OCI-LY7 (cell line): ENCODE measurements at regions not wholly inside any gene's neighbourhood (a gene's known extent, or its start where the extent isn't known, plus 50 kb on each side); places are given as distances from the start of the nearest gene placed in this dataset.

ENCODE experiments used
- BruUV-seq: library from RNA; stranded (reverse); fragments of 400-500 nt; replicated peaks from 2 replicates; lab custom pipeline; 2021; lab: Mats Ljungman, UMichigan
- CTCF ChIA-PET: fragments of 300-600 bp; sonication (Branson Sonifier 250); formaldehyde crosslinking; loops from one replicate; lab custom pipeline; 2022; ENCODE audit warnings: antibody characterized with exemption; ENCODE audit not compliant: unreplicated experiment; lab: Charles Lee
- POLR2A ChIA-PET: fragments of 300-600 bp; sonication (Branson Sonifier 250); formaldehyde crosslinking; loops from one replicate; lab custom pipeline; 2022; ENCODE audit warnings: antibody characterized with exemption; lab: Charles Lee
- DNase-seq: peaks from one replicate; pipeline ENCODE4 v3.0.0-alpha.2; 2015; ENCODE audit warnings: low spot score
- H2AFZ ChIP-seq: fragments of 200-600 bp; sonication (generic), shearing (Covaris generic); 2 replicates; pipeline ENCODE4 v1.6.1; 2014; ENCODE audit warnings: mild to moderate bottlenecking, antibody characterized with exemption, low read length, moderate library complexity
- H3K27ac ChIP-seq: fragments of 200-600 bp; sonication (generic); 2 replicates; pipeline ENCODE4 v1.5.1; 2014; ENCODE audit warnings: mixed run types, low read depth, mild to moderate bottlenecking, moderate library complexity, low read length, inconsistent platforms; ENCODE audit not compliant: poor library complexity, severe bottlenecking
- H3K36me3 ChIP-seq: fragments of 200-600 bp; sonication (generic); 2 replicates; pipeline ENCODE4 v1.6.1; 2014; ENCODE audit warnings: mild to moderate bottlenecking, antibody characterized with exemption, low read length, moderate library complexity, mixed read lengths; ENCODE audit not compliant: insufficient read depth
- H3K4me1 ChIP-seq: fragments of 200-600 bp; sonication (generic); 2 replicates; pipeline ENCODE4 v1.5.1; 2014; ENCODE audit warnings: mild to moderate bottlenecking, low read length; ENCODE audit not compliant: insufficient read depth, poor library complexity, severe bottlenecking
- H3K4me2 ChIP-seq: fragments of 200-600 bp; sonication (generic); 2 replicates; pipeline ENCODE4 v1.6.1; 2014; ENCODE audit warnings: mild to moderate bottlenecking, low read length
- H3K4me3 ChIP-seq: fragments of 200-600 bp; sonication (generic); 2 replicates; pipeline ENCODE4 v1.5.1; 2014; ENCODE audit warnings: mild to moderate bottlenecking, low read depth, low read length; ENCODE audit not compliant: poor library complexity, severe bottlenecking
- H3K79me2 ChIP-seq: fragments of 200-600 bp; sonication (generic); 2 replicates; pipeline ENCODE4 v1.6.1; 2016; ENCODE audit warnings: low read depth, mild to moderate bottlenecking, low read length, moderate library complexity, mixed read lengths; ENCODE audit not compliant: insufficient read depth
- H3K9me2 ChIP-seq: fragments of 200-600 bp; sonication (generic); 2 replicates; pipeline ENCODE4 v1.6.1; 2016; ENCODE audit warnings: mild to moderate bottlenecking, low read length, mixed read lengths; ENCODE audit not compliant: insufficient read depth
- H3K9me3 ChIP-seq: fragments of 200-600 bp; sonication (generic); 2 replicates; pipeline ENCODE4 v1.6.1; 2014; ENCODE audit warnings: mild to moderate bottlenecking, mixed run types, low read length, mixed read lengths
- H4K20me1 ChIP-seq: fragments of 200-600 bp; sonication (generic); 2 replicates; pipeline ENCODE4 v1.6.1; 2014; ENCODE audit warnings: mild to moderate bottlenecking, antibody characterized with exemption, low read length, moderate library complexity, mixed read lengths; ENCODE audit not compliant: insufficient read depth
- CTCF ChIP-seq: fragments of 200-600 bp; sonication (generic); conservative IDR thresholded peaks from 2 replicates; pipeline ENCODE4 v1.5.1; 2014; ENCODE audit warnings: mild to moderate bottlenecking, antibody characterized with exemption, low read length, moderate library complexity, mixed read lengths
- EZH2phosphoT487 ChIP-seq: fragments of 200-600 bp; sonication (generic); IDR thresholded peaks from 2 replicates; pipeline ENCODE4 v1.6.1; 2018; ENCODE audit warnings: low read depth, borderline replicate concordance, mild to moderate bottlenecking, mixed run types, antibody characterized with exemption, low read length, moderate library complexity, mixed read lengths
- intact Hi-C: fragments of 100-400 bp; cut with micrococcal nuclease; formaldehyde crosslinking; loops from one replicate; pipeline ENCODE4 v1.10.0; 2022; ENCODE audit not compliant: unreplicated experiment

GRCh38 chr11:16609769-16610168 lies 128.7 kb upstream of the C11orf58 start:
- POLR2A ChIA-PET: no interaction called here
- CTCF ChIA-PET: no interaction called here
- TF ChIP-seq EZH2phosphoT487 (no peak), CTCF (no peak)

GRCh38 chr11:16607675-16608644 lies 130.5 kb upstream of the C11orf58 start:
- DNase-seq: no peak
- H2AFZ ChIP-seq: no peak overlapping the region
- no peaks in the 10 kb centered on the region for H3K79me2 ChIP-seq
- TF ChIP-seq EZH2phosphoT487 (no peak), CTCF (no peak)
- BruUV-seq: no TSS peak
- H3K9me3 ChIP-seq: no peaks in the 10 kb centered on the region
- H3K4me1 ChIP-seq: no peaks in the 10 kb centered on the region
- H4K20me1 ChIP-seq: no peaks in the 10 kb centered on the region
- no peaks in the 10 kb centered on the region for H3K36me3 ChIP-seq
- H3K9me2 ChIP-seq: no peaks in the 10 kb centered on the region
- ChIA-PET POLR2A (no interaction called here), CTCF (no interaction called here)
- H3K4me2 ChIP-seq: no peak overlapping the region
- intact Hi-C loops: loop anchor here (5.0 to 10.0 kb wide), 2 partner anchors 416 to 783 kb away; no protein-coding TSS in a partner anchor
- no peak overlapping the region for H3K4me3 ChIP-seq
- no peak overlapping the region for H3K27ac ChIP-seq

More at GRCh38 chr11:16609769-16610168, 128.7 kb upstream of the C11orf58 start:
- Histone ChIP-seq H3K4me2 (no peak overlapping the region), H3K36me3 (no peaks in the 10 kb centered on the region), H4K20me1 (no peaks in the 10 kb centered on the region), H3K9me3 (no peaks in the 10 kb centered on the region), H3K79me2 (no peaks in the 10 kb centered on the region), H2AFZ (no peak overlapping the region), H3K9me2 (no peaks in the 10 kb centered on the region), H3K4me3 (no peak overlapping the region), H3K4me1 (no peaks in the 10 kb centered on the region), H3K27ac (no peak overlapping the region)
- BruUV-seq: no TSS peak
- intact Hi-C loops: loop anchor here (5.0 to 10.0 kb wide), 3 partner anchors 417 to 957 kb away; no protein-coding TSS in a partner anchor
- no peak for DNase-seq
